H1 (cell line): ENCODE measurements at regions not wholly inside any gene's neighbourhood (a gene's known extent, or its start where the extent isn't known, plus 50 kb on each side); places are given as distances from the start of the nearest gene placed in this dataset.

ENCODE experiments used
- BRCA1 ChIP-seq: IDR thresholded peaks from 2 replicates; pipeline ENCODE4 v1.6.1; 2012; ENCODE audit warnings: low read depth, low read length, improper control_type of control experiment
- CBX5 ChIP-seq: fragments of 300-800, 300-1000 bp; sonication (generic); IDR thresholded peaks from 2 replicates; pipeline ENCODE4 v1.7.1; 2016; ENCODE audit warnings: antibody characterized with exemption, low read length, low read depth
- CHD2 ChIP-seq: IDR thresholded peaks from 2 replicates; pipeline ENCODE4 v1.6.1; 2012; ENCODE audit warnings: low read length, improper control_type of control experiment
- CHD7 ChIP-seq: fragments of 300-600 bp; sonication (generic); IDR thresholded peaks from 2 replicates; pipeline ENCODE4 v1.7.1; 2012; ENCODE audit warnings: low read length, moderate library complexity, mild to moderate bottlenecking, inconsistent platforms; ENCODE audit not compliant: insufficient replicate concordance
- CTBP2 ChIP-seq: IDR thresholded peaks from 2 replicates; pipeline ENCODE4 v1.7.0; 2011; ENCODE audit warnings: borderline replicate concordance, mild to moderate bottlenecking, moderate library complexity, mixed read lengths, low read length; ENCODE audit not compliant: insufficient read depth, insufficient read length
- JUND ChIP-seq: IDR thresholded peaks from 2 replicates; pipeline ENCODE4 v1.6.1; 2011; ENCODE audit warnings: mild to moderate bottlenecking, improper control_type of control experiment, low read length
- KDM1A ChIP-seq: fragments of 200-600, 300-600 bp; sonication (generic); IDR thresholded peaks from 2 replicates; pipeline ENCODE4 v1.7.1; 2016; ENCODE audit warnings: mild to moderate bottlenecking, low read length, borderline replicate concordance
- POLR2AphosphoS5 ChIP-seq: IDR thresholded peaks from 2 replicates; pipeline ENCODE4 v1.6.1; 2011; ENCODE audit warnings: low read depth, low read length
- SAP30 ChIP-seq: fragments of 300-600 bp; sonication (generic); IDR thresholded peaks from 2 replicates; pipeline ENCODE4 v1.7.1; 2012; ENCODE audit warnings: low read length, moderate library complexity, mild to moderate bottlenecking, inconsistent platforms; ENCODE audit not compliant: insufficient read depth, insufficient replicate concordance
- TCF12 ChIP-seq: IDR thresholded peaks from 2 replicates; pipeline ENCODE4 v1.6.1; 2011; ENCODE audit warnings: low read depth, mild to moderate bottlenecking, low read length

- TF ChIP-seq CHD7, result no peak
- TF ChIP-seq KDM1A, result no peak
- no peak for TF ChIP-seq CTBP2
- TF ChIP-seq SAP30, result no peak
- no peak for TF ChIP-seq BRCA1
- no peak for TF ChIP-seq JUND
- no peak for TF ChIP-seq POLR2AphosphoS5
- TF ChIP-seq TCF12, result no peak
- no peak for TF ChIP-seq CBX5
- TF ChIP-seq CHD2, result no peak
Measured at GRCh38 chr4:62709618-62710252, 1509.6 kb downstream of the ADGRL3 start (continued).
